ENCODE measurements at regions not wholly inside any gene's neighbourhood (a gene's known extent, or its start where the extent isn't known, plus 50 kb on each side); places are given as distances from the start of the nearest gene placed in this dataset.

DNA sequence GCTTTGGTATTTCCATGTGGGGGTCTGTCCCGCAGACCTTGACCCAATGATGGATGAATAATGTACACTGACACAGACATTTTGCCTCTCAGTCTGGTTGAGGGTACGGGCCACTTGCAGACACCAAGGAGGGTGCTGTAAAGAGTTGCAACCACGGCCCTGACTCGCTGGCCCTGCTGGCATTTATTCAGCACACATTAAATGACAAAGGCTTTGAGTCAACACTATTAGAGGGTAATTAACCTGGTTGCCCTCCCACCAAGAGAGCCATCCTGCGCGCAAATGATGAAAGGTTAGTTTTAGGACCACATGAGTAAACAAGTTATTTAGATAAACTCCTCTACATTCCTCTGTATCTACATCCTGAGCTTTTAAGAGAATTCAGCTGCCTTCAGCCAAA, 308.9 kb upstream of the MMS22L start:
- TF ChIP-seq POLR2A (IDR thresholded peaks at IDR 0.05; ENCODE audit: low read length) = no peak
- no peak for TF ChIP-seq GATA1 (IDR thresholded peaks at IDR 0.05; ENCODE audit: low read depth, low read length)
